ENCODE measurements at regions not wholly inside any gene's neighbourhood (a gene's known extent, or its start where the extent isn't known, plus 50 kb on each side); places are given as distances from the start of the nearest gene placed in this dataset.

DNA sequence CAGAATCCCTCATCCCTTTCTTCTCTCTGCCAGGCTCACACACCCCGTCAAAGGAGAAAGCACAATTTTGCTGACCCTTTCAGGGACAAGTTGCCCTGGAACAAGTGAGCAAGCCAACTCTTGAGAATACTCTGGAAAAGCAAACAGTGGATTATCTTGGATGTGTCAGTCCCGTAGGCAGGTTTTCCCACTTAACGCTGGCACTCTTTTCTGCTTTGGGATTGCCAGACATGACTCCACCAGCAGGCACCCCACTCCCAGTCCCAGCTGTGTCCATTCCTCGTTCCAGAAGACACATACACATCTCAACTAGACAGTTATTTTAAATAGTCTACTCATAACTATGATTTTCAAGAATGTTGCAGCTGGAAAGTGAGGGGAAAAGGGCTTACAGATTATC is 145.5 kb upstream of the CDKN3 start:
- H3K9me3 ChIP-seq: no peaks in the 10 kb centered on the region
- no peaks in the 10 kb centered on the region for H3K27me3 ChIP-seq
- intact Hi-C loops (cut with DNase I; ENCODE audit: low total_unique reads): no loop called here
- no peaks in the 10 kb centered on the region for H3K4me1 ChIP-seq
- no peak for DNase-seq (ENCODE audit: low spot score in 2 of 2)
- H3K36me3 ChIP-seq: no peaks in the 10 kb centered on the region
- no peak overlapping the region for H3K27ac ChIP-seq
- no peak for TF ChIP-seq POLR2AphosphoS5 (IDR thresholded peaks at IDR 0.05)
- no peak for TF ChIP-seq POLR2A (IDR thresholded peaks at IDR 0.05)
- TF ChIP-seq, protein P1, sequence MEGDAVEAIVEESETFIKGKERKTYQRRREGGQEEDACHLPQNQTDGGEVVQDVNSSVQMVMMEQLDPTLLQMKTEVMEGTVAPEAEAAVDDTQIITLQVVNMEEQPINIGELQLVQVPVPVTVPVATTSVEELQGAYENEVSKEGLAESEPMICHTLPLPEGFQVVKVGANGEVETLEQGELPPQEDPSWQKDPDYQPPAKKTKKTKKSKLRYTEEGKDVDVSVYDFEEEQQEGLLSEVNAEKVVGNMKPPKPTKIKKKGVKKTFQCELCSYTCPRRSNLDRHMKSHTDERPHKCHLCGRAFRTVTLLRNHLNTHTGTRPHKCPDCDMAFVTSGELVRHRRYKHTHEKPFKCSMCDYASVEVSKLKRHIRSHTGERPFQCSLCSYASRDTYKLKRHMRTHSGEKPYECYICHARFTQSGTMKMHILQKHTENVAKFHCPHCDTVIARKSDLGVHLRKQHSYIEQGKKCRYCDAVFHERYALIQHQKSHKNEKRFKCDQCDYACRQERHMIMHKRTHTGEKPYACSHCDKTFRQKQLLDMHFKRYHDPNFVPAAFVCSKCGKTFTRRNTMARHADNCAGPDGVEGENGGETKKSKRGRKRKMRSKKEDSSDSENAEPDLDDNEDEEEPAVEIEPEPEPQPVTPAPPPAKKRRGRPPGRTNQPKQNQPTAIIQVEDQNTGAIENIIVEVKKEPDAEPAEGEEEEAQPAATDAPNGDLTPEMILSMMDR (IDR thresholded peaks at IDR 0.05): no peak
- no peak overlapping the region for H3K4me3 ChIP-seq

DNA sequence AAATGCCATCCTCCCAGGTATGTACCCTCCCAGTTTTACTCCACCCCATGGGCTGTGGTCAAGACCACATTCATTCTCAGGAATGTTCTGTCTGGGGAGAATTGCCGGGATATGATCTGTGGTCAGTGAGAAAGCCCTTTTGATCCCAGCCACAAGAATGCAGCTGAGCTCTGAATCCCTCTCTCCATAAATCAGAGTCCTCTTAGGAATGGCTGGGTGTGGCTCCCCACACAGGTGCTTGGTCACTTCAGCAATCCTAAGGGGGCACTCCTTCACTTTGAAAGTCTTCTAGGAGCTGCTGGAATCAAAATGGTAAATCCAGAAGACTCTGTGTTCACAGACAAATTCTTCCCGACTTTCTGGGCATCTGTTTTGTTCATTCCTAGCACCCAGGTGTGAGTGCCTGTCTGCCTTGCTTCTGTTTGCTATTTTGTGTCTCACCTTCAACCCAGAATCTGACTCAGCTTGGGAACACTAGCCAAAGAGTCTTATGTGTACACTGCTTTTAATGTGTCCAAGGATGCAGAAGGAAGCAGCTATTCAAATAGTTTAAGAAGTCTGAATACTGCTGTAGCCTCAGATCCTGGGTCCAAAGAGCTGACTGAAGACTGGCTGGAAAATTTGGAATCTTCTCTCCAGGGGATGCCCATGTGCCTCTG is 144.6 kb upstream of the CDKN3 start:
- H3K27me3 ChIP-seq: no peaks in the 10 kb centered on the region
- no peak overlapping the region for H3K4me3 ChIP-seq
- H3K4me1 ChIP-seq: no peaks in the 10 kb centered on the region
- H3K9me3 ChIP-seq: no peaks in the 10 kb centered on the region
- H3K27ac ChIP-seq: peak overlapping the region in 1 of 2 donors; percentile 5
- DNase-seq (ENCODE audit: low spot score in 2 of 2): peak in 1 of 2 donors; percentile 27
- no peaks in the 10 kb centered on the region for H3K36me3 ChIP-seq
- TF ChIP-seq POLR2A (IDR thresholded peaks at IDR 0.05): no peak
- intact Hi-C loops (cut with DNase I; ENCODE audit: low total_unique reads): no loop called here

DNA sequence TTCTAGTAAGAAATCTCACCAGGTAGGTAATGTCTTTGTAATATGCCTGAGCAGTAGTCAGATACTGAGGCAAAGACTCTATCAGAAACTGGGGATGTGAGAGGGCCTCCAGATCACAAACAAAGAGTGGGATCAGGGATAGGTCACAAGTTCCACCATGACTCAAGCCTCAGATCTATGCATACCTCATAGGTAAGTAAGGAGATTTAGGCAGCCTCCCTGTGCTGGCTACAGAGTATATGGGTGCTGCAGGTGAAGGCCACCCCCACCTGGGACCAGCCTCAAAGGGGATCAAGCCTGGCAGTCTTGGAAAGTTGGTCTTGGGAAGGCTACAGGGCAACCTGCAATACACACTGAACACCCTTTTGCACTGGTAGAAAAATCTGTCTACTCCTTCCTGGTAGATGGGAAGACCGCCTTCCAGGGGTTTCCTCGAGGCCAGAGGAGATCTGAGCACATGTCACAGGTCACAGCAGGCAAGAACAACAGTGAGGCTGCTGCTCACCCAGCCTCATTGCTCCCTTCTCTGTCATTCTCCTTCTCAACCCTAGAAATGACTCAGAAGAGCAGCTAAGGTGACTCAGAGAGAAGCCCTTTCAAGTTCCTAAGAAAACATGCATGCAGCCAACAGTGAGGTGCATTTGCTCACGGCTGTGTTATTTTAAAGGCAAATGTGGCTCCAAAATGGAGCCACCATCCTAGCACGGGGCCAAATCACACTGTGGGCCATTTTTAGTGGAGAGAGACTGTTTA is 143.4 kb upstream of the CDKN3 start:
- no peaks in the 10 kb centered on the region for H3K4me1 ChIP-seq
- no peak overlapping the region for H3K27ac ChIP-seq
- H3K4me3 ChIP-seq: no peak overlapping the region
- H3K27me3 ChIP-seq: no peaks in the 10 kb centered on the region
- intact Hi-C loops (cut with DNase I; ENCODE audit: low total_unique reads): no loop called here
- DNase-seq (ENCODE audit: low spot score in 2 of 2): no peak
- no peaks in the 10 kb centered on the region for H3K9me3 ChIP-seq
- no peaks in the 10 kb centered on the region for H3K36me3 ChIP-seq
- TF ChIP-seq POLR2A (IDR thresholded peaks at IDR 0.05): no peak
- TF ChIP-seq POLR2AphosphoS5 (IDR thresholded peaks at IDR 0.05): no peak
- TF ChIP-seq, protein P1 (IDR thresholded peaks at IDR 0.05): no peak

DNA sequence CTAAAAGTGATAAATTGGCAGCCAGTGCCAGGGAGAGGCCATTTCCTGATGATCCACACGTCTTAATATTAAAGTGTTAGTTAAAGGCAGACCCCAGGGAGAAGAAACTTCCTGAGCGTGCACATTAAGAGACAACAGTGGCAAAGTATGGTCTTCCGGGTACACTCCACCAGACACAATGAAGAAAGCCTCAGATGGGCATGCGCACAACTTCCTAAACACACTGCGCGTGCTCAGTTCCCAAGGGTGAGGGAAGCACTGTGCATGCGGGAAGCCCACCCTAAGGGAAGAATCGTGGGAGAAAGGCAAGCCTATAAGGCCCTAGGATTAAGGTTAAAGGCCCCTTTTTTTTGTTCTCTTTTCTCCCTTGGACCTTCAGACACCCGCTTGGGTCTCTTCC is 140.7 kb upstream of the CDKN3 start:
- no peak for DNase-seq (ENCODE audit: low spot score in 2 of 2)
- no peaks in the 10 kb centered on the region for H3K36me3 ChIP-seq
- TF ChIP-seq POLR2A (IDR thresholded peaks at IDR 0.05): no peak
- TF ChIP-seq POLR2AphosphoS5 (IDR thresholded peaks at IDR 0.05): no peak
- TF ChIP-seq, protein P1 (IDR thresholded peaks at IDR 0.05): no peak
- H3K9me3 ChIP-seq: no peaks in the 10 kb centered on the region
- intact Hi-C loops (cut with DNase I; ENCODE audit: low total_unique reads): no loop called here
- H3K4me3 ChIP-seq: no peak overlapping the region
- H3K27ac ChIP-seq: no peak overlapping the region
- H3K4me1 ChIP-seq: no peaks in the 10 kb centered on the region
- H3K27me3 ChIP-seq: no peaks in the 10 kb centered on the region

DNA sequence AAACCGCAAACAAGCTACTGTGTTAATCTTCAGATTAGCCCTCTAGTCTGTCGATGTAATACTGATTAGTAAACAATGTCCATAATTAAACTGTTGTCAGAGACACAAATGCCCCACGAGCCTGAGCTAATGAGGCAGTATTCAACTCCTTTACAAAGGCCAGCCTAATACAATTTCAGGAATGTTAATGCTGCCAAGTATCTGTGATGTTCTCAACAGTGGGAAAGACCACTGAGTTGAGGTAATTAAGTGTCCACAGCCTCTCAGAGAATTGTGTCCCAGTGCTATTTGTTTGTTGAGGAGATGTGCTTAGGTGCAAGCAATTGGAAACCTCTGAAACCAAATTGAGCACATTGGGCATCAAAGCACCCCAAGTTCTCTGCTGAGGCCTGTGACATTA is 139.4 kb upstream of the CDKN3 start:
- Histone ChIP-seq H3K27ac (no peak overlapping the region), H3K4me1 (no peaks in the 10 kb centered on the region), H3K9me3 (no peaks in the 10 kb centered on the region), H3K27me3 (no peaks in the 10 kb centered on the region), H3K4me3 (no peak overlapping the region), H3K36me3 (no peaks in the 10 kb centered on the region)
- no peak for DNase-seq (ENCODE audit: low spot score in 2 of 2)
- intact Hi-C loops (cut with DNase I; ENCODE audit: low total_unique reads): no loop called here
- TF ChIP-seq POLR2A (IDR thresholded peaks at IDR 0.05) (no peak), POLR2AphosphoS5 (IDR thresholded peaks at IDR 0.05) (no peak)
- TF ChIP-seq, protein P1 (IDR thresholded peaks at IDR 0.05): no peak
